H4 (cell line): ENCODE measurements at regions not wholly inside any gene's neighbourhood (a gene's known extent, or its start where the extent isn't known, plus 50 kb on each side); places are given as distances from the start of the nearest gene placed in this dataset.
"Not testable (repeated sequence)": the region's sequence is repeated elsewhere in the genome, so short reads cannot be mapped to it uniquely, and the experiment has no call there.

ENCODE experiments used
- DNase-seq: peaks from one replicate; pipeline ENCODE4 v3.0.0-alpha.2; 2015; ENCODE audit warnings: low spot score

DNA sequence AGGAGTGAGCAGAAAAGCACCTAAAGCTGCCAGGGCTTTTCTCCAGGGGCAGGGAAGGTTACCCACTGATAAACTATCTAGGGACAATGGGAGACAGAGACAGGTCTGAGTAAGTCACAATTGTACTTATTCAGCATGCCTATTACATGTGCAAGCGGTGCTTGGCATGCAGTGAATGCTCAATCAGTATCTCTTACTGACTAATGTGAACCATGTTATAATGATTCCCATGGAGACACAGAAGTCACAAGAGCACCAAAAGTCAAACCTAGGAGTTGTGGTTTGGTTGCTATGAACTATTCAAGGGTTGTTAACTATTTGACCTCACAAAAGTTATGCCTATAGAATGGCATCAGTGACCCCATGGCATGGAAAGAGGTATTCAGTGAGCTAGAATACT is 50.0 kb upstream of the RASGRP1 start:
- DNase-seq, result no peak

DNA sequence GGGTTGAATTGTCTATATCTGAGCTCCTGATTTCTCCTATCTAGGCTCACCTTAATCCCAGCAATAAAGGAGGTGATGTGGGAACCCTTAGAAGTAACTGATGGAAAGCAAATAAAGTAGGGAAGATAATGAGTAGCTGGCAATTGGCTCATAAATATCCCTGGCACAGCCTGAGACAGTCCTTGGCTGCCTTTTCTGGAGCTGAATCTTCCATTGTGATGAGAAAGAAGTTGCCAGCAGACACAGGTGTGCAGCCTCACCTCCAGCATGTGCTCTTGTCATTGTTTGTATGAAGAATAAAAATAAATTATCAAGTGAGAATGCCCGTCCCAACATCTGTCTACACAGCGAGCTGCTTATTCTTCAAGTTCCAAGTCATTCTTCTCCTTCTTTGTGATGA is 53.2 kb upstream of the RASGRP1 start:
- DNase-seq, result no peak

DNA sequence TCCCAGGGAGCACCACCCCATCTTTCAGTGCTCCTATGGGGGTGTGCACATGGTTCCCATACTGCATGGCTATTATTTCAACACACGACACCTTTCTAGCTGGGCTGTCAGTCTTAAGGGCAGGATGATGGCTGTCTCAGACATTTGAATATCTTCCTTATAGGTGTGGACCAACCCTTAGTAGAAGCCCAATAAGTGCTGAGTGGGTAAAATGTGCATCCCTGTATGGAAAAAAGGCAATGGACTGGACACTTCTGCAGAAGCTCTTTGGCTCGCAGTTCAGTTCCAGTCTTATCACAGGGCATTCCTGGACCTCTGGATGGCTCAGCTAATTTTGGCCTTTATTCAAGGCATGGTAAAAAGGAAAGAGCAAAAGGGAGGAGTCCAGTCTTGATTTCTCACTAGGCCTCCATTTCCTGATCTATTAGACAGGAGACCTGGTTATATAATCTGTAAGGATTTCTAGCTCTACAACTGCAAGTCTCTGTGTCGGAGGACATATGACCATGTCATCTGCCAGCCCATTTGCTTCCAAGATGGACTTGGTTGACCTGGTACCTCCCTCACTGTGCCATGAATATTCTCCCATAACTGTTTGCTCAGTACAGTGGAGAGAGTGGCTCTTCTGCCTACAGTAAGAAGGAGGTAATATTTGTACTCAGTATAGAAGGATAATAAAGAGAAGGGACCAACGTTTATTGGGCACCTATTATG is 53.8 kb upstream of the RASGRP1 start:
- no peak for DNase-seq

DNA sequence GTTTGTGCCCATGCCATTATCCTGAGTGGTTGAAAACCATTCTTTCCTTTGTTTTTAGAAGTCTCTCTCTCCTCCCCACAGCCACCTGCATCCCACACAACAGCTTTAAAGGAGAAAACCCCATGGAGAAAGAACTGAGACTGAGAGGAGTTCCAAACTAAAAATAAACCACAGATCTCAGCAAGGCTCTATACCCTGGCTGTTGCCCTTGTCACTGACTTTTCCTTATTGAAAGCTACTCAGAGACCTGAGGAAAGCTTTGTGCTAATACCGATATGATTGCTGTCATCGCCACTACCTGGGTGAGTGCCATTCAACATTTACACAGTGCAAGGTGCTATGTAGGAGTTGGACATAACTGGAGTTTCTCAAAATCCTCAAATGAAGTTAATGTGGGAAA is 55.5 kb upstream of the RASGRP1 start:
- no peak for DNase-seq

DNA sequence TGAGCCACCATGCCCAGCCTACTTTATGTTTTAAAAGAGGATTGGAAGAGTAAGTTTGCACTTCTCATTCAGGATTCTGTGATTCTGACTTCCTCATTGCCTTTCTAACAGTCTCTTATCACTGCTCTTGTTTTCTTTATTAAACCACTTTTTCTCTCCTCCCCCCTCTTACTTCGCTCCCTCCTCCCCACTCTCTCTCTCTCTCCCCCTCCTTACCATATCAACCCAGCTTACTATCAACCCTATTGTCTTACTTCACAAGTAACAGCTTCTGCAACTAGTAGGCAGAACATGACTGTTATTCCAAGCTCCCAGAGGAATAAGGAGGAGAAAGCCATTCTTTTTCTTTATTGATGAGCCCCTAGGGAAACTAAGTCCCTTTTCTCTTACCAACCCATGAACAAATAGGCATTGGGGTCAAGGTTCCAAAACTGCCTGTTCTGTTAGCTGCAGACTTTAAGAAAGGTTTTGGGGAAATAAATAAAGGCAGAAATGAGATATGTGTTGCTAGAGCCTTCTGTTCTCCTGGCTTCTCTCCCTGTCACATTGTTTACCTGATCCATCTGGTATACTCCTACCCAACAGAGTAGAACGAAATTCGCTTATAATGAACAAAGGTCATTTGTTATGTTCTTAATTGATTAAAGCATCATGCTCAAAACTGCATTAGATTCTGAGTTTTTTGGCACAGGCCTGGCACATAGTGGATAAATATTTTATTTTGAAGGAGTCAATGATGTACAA is 56.4 kb upstream of the RASGRP1 start:
- DNase-seq, result no peak

DNA sequence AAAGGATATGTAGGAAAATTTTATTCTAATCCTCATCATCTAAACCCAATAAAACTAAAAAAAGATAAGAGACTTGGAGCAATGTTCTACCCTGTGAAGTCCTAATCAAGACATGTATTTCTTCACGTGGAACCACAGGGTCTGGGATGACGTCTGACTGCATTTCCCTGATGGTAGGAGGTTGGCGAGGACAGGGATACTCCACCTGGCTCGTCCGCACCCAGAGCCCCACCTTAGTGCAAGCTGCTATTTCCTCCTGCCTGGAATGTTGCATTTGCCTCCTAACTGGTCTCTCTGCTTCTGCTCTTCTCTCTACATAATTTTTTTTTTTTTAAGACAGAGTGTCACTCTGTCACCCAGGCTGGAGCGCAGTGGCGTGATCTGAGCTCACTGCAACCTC is 57.7 kb upstream of the RASGRP1 start:
- no peak for DNase-seq

DNA sequence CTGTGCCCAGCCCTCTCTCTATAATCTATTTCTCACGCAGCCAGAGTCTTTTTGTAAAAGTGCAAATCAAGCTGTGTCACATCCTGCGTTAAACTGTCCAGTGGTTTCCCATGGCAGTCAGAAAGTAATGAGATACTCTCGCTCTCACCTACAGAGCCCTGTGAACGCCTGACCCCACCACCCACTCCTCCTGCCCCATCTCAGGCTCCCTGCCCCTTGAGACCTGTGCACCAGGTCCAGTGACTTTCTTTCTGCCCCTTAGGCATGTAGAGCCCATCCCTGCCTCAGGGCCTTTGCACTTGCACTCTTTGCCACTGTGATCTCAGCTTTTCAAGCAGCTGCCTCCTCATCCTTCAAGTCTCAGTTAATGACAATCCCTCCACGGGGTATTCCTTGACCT is 58.3 kb upstream of the RASGRP1 start:
- no peak for DNase-seq

DNA sequence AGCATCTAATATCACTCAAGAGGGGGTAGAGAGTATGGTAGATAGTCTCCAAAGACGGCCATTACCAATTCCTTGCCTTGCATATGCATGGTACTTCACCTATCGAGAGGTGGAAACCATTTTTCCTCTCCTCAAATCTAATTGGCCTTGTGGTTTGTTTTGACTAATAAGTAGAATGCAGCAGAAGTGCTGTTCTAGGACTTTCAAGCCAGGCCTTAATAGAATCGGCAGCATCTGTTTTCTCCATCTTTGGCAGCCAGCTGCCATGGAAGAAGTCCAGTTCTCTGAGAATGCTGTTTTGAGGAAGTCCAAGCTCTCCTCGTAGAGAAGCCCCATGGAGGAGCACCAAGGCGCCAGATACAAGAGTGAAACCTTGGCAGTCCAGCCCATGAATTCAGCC is 59.1 kb upstream of the RASGRP1 start:
- DNase-seq, result no peak

DNA sequence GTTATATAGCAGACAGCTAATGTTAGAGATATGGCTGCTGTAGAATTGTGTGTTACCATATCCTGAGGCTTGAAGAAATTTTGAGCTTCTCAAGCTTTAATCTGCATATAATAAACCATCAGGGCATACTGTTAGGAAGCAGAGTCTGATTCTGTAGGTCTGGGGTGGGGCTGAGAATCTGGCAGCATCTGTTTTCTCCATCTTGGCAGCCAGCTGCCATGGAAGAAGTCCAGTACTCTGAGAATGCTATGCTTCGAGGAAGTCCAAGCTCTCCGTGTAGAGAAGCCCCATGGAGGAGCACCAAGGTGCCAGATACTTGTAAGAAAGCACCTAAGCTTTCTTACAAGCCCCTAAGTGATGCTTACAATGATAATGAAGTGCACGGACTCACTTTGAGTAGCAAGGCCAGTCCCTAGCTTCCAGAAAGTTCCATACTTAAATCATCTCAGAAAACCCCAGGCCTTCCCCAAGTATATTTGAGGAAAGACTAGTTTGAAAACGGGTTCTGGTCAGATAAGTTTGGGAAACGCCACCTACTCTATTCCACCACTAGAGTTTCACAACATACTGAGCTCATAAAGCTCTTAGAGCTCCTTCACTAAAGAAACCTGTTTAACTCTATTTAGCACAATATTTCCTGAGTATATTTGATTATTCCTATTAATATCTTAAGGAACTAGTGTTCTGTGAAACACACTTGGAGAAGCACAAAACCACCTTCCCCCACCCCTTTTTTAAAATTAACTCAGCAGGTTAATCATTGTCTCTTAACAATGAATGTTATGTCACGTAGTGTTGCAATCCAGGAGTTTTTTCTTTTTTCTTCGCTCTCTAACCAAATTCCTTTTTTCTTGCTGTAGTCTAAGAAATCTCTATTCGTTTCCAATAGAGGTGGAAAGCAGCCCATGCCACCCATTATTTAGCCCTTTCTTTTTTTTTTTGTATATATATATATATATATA is 59.9 kb upstream of the RASGRP1 start:
- no peak for DNase-seq

DNA sequence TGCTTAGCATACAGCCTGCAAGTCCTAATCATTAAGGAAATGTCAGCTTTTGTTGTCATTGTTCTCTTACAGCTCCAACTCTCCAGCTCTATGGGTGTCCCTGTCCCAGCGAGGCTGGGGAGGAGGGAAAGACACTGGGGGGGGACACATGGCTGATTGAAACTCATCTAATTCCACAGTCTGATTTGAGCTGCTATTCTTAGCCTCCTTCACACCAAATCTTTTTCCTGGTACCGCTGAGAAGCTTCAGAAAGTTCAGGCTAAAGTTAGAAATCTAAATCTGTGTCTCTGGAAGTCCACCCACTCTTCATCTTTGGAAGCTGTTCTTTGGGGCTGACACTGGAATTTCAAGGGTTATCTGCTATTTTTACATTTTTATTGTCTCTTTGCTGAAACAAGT is 61.3 kb upstream of the RASGRP1 start:
- DNase-seq, result no peak

DNA sequence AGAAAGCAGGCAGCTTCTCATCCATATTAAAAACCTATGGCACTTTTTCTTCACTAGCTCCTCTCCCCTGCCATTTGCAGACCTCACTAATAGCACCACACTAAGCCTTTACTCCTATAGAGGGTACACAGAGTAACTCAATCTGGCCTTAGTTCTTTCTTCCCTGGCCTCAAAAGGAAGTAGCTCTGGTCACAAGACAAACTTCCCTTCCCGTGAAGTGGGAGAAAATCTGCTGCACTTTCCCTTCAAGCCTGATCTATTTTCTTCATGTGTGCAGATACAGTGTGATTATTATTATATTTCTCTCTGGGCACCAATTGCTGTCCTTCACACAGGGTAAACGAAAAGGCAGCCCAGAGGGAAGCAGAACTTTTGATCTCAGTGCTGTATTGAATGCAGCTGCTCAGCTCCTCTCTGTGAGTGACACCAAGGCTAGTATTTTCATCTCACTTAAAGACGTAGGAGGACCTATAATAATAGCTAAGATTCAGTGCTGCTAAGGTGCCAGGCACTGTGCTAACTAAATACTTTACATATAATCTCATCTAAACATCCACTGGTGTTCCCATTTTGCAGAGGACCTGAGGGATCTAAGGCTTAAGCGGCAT is 61.9 kb upstream of the RASGRP1 start:
- no peak for DNase-seq

DNA sequence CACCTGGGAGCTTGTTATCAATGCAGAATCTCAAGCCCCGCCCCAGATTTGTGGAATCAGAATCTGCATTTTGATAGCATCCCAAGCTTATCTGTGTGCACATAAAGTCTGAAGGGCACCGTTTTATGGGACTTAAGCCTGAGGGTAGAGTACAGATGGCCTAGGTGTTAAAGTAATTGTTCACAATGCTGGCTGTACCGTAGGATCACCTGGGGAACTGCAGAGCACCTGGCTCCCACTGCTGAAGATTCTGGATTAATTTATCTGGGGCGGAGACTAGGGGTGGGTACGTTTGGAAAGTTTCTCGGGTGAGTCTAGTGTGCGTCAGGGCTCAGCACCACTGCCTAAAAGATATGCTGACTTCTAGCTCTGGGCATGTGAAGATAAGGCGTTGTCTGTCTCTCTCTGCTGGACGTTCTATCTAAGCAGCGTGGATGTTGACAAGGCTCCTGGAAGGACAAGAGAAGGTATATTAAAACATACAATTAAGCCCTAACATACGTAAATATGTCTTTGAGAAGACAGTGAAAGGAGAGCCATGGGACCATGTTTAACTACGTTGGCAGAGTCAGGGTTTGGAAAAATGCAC is 63.2 kb upstream of the RASGRP1 start:
- DNase-seq, result no peak

DNA sequence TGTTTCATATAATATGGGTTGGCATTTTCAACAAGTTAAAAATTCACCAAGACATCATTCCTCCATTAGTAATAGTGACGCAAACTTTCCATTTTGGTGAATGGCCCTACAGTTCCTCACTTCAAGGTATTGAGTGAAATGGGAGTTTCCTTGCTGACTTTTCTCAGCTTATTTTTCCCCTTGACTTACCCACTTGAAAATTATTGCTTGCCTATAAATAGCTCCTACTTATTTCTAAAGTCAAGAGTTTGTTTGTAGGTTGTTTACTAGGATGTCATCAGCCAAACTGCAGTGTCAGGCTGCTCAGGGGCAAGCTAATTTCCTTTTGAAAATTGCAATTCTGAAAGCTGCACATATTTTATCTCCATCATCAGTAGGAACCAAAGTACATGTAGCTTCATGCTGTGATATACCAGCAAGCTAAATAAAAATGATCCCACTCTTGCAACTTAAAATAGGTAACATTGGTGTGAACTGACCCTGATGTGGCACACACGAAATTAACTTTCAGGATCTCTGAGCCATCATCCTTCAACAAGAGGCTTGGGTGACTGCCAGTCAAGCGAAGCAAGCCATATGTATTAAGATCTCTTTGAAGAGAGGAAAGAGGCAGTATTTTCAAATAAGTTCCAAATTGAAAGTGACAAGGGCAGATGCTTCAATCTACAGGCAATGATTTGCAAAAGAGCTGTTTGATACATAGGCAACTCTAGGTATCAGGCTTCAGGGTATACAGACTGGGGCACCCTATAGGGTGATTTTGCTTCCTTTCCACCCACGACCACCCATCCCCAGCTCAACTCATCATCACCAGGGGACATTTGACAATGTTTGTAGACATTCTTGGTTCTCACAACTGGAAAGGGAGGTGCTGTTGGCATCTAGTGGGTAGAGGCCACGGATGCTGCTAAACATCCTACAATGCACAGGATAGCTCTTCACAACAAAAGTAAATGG is 66.8 kb upstream of the RASGRP1 start:
- DNase-seq, result no peak

DNA sequence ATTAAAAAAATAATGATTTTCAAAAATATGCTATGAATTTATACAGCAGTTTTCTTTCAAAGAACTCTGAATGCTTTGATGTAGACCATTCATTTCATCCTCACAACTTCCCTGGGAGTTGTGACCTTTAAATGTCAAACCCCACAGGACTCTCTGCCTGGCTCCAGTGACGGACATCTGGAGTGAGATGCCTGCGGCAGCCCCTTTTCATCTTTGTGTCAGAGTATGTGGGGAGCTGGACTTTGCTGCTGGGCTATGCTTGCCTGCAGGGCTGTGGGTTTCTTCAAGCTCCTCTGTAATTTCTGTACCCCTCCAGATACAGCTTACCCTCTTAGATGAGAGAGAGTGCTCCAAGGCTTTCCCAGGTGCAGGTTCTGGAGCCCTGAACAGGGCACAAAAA is 70.6 kb upstream of the RASGRP1 start:
- no peak for DNase-seq

DNA sequence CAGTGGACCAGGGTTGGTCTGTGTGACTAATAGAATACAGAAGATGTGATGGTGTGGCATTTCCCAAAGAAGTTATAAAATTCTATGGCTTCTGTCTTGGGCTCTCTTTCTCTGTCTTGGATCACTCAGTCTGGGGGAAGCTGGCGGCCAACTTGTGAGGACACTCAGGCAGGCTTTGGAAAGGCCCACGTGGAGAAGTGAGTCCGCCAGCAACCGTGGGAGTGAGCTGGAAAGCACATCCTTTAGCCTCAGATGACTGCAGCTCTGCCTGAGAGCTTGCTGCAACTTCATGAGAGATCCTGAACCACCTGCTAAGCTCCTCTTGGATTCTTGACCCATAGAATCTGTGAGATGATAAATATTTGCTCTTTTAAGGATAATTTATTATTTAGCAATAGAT is 72.0 kb upstream of the RASGRP1 start:
- DNase-seq, result no peak

DNA sequence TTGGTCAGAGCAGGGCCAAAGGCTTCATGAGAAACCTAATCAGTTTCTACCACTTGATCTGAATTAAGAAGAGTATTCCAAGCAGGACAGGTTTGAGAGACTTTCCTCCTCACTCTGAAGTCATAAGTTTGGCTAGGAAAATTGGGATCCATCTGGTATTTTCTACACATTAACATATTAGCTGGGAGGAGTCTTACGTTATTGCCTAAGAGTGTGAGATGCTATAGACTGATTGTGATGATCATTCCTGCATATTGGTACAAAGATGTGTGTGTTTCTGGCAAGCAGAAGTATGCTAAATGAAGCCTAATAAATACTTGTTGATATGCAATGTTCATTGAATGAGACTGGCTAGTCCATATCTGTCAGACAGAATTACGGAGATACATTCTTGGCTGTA is 73.5 kb upstream of the RASGRP1 start:
- DNase-seq, result no peak

DNA sequence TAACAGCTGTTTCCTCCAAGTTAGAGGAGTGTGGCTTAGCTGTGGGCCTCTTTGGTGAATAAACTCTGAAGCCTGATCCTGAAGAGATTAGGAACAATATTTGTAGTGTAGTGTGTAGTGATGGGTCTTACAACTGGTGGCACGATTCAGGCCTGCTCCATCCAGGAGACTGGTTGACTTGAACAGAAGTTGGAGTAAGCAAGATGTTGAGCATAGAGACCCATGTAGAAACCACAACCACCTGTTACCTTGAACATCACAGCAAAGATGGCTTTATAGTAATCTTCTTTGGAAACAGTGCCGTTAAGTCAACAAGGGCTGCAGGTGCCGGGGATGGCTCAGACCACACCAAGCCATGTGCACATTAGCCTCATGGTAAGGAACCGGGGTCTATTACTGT is 74.2 kb upstream of the RASGRP1 start:
- DNase-seq, result no peak

DNA sequence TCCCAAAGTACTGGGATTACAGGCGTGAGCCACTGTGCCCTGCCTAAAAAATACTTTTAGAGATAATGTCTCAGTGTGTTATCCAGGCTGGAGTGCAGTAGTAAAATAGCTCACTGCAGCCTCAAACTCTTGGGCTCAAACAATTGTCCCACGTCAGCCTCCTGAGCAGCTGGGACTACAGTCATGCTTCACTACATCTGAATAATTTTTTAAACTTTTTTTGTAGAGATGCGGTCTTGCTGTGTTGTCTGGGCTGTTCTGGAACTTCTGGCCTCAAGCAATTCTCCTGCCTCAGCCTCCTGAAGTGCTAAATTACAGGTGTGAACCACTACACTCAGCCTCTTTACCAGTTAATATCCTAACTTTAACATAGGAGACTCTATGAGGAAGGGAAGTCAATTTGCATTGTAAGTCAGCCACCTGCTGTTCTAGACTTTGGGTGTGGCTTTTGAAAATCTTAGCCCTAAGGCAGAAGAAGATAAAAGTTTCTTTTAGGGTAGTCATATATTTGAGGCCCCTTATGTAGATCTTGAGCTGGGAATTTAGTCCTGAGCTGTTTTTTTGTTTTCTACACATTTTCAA is 78.2 kb upstream of the RASGRP1 start:
- DNase-seq, result no peak

DNA sequence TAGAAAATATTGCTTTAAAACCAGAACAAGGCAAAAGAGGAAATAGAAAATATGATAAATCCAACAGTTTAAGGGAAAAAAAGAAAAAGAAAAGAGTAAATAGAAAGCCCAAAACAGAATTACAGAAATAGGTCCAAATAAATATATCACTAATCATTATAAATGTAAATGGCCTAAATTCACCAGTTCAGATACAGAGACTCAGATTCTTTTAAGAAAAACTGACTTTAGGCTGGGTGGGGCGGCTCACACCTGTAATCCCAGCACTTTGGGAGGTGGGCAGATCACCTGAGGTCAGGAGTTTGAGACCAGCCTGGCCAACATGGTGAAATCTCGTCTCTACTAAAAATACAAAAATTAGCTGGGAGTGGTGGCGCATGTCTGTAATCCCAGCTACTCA is 79.7 kb upstream of the RASGRP1 start:
- not testable (repeated sequence) for DNase-seq

DNA sequence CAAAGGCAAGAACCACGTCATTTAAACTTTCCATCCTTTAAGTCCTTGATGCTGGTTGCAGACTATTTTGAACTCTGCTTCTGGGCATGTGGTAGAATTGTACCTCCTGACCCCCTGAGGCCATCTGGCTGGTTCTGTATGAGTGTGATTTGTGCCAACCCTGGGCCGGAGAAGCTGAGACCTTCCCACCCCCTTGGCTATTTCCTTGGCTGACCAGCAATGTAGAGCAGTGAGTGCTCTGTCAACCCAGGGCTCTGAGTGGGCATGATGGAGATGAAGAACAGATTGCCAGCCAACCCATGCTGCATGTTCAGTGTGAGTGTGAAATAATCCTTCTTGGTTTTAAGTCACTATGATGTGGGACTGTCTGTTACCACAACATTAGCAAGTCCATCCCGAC is 82.1 kb upstream of the RASGRP1 start:
- DNase-seq, result no peak
